DND-41 (cell line): ENCODE measurements at regions not wholly inside any gene's neighbourhood (a gene's known extent, or its start where the extent isn't known, plus 50 kb on each side); places are given as distances from the start of the nearest gene placed in this dataset.

Source experiments
- ATAC-seq: fragments of 200-7000 bp; cut with Tn5 transposase; 3 replicates; pipeline ENCODE4 v1.9.1; 2021; ENCODE audit warnings: low read depth; ENCODE audit not compliant: insufficient read depth
- DNase-seq: peaks from one replicate; pipeline ENCODE4 v3.0.0-alpha.2; 2020
- H2AFZ ChIP-seq: 2 replicates; pipeline ENCODE4 v1.6.0; 2012; ENCODE audit warnings: low read depth, low read length
- H3K27ac ChIP-seq: 2 replicates; pipeline ENCODE4 v1.5.1; 2012; ENCODE audit warnings: low read length, inconsistent platforms
- H3K27me3 ChIP-seq: fragments of 200-600 bp; sonication (generic); 2 replicates; pipeline ENCODE4 v1.6.0; 2012; ENCODE audit warnings: low read length, mild to moderate bottlenecking, inconsistent platforms; ENCODE audit not compliant: insufficient read depth, poor library complexity
- H3K36me3 ChIP-seq: 2 replicates; pipeline ENCODE4 v1.5.1; 2012; ENCODE audit warnings: low read length, inconsistent platforms; ENCODE audit not compliant: insufficient read depth
- H3K4me1 ChIP-seq: 2 replicates; pipeline ENCODE4 v1.5.1; 2012; ENCODE audit warnings: mild to moderate bottlenecking, low read length; ENCODE audit not compliant: insufficient read depth
- H3K4me2 ChIP-seq: 2 replicates; pipeline ENCODE4 v1.6.0; 2012; ENCODE audit warnings: mild to moderate bottlenecking, moderate library complexity, low read length, inconsistent platforms; ENCODE audit not compliant: insufficient read depth
- H3K4me3 ChIP-seq, 2 experiments: fragments of 200-600 bp in 1 of 2; shearing (Covaris generic) in 1 of 2; 2 replicates each; pipeline ENCODE4 v1.5.1; 2012 to 2016; ENCODE audit warnings: inconsistent platforms in 2 of 2, low read length in 2 of 2, mild to moderate bottlenecking in 2 of 2, low read depth in 1 of 2, moderate library complexity in 1 of 2
- H3K79me2 ChIP-seq: 2 replicates; pipeline ENCODE4 v1.6.0; 2012; ENCODE audit warnings: low read length, inconsistent platforms; ENCODE audit not compliant: insufficient read depth
- H3K9ac ChIP-seq: 2 replicates; pipeline ENCODE4 v1.6.0; 2012; ENCODE audit warnings: low read depth, mild to moderate bottlenecking, inconsistent platforms, low read length, moderate library complexity
- H3K9me3 ChIP-seq: 2 replicates; pipeline ENCODE4 v1.5.1; 2012; ENCODE audit warnings: low read length, moderate library complexity, mild to moderate bottlenecking, inconsistent platforms; ENCODE audit not compliant: insufficient read depth, severe bottlenecking
- H4K20me1 ChIP-seq: 2 replicates; pipeline ENCODE4 v1.6.0; 2012; ENCODE audit warnings: low read length; ENCODE audit not compliant: insufficient read depth
- EZH2 ChIP-seq: IDR thresholded peaks from 3 replicates; pipeline ENCODE4 v1.6.1; 2012; ENCODE audit warnings: borderline replicate concordance, low read depth, mild to moderate bottlenecking, moderate library complexity, low read length, inconsistent platforms; ENCODE audit not compliant: severe bottlenecking
- TF ChIP-seq, protein P1 (sequence below): IDR thresholded peaks from 2 replicates; pipeline ENCODE4 v1.5.1; 2012; ENCODE audit warnings: borderline replicate concordance, low read length, moderate library complexity, mild to moderate bottlenecking; ENCODE audit not compliant: poor library complexity, severe bottlenecking; ENCODE audit errors: extremely low read depth

DNA sequence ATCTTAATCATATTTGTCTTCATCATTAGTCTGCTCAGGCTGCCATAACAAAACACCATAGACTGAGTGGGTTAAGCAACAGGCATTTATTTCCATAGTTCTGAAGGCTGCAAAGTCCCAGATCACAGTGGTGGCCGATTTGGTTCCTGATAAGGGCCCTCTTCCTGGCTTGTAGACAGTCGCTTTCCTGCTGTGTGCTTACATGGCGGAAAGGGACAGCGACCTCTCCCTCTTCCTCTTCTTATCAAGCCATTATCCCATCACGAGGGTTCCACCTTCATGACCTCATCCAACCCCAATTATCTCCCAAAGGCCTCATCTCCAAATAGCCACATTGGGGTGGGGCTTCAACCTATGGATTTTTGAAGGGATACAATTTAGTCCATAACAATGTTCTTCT is 84.0 kb downstream of the LYZL1 start:
- Histone ChIP-seq H2AFZ (no peak overlapping the region), H3K9me3 (no peaks in the 10 kb centered on the region), H3K4me2 (no peak overlapping the region), H4K20me1 (no peaks in the 10 kb centered on the region), H3K79me2 (no peaks in the 10 kb centered on the region), H3K27me3 (peaks cover 3% of the 10 kb centered on the region), H3K9ac (no peak overlapping the region), H3K36me3 (no peaks in the 10 kb centered on the region), H3K27ac (no peak overlapping the region), H3K4me3 (no peak overlapping the region), H3K4me1 (no peaks in the 10 kb centered on the region)
- DNase-seq (no peak), ATAC-seq (no peak)
- no peak for TF ChIP-seq EZH2
- TF ChIP-seq, protein P1, sequence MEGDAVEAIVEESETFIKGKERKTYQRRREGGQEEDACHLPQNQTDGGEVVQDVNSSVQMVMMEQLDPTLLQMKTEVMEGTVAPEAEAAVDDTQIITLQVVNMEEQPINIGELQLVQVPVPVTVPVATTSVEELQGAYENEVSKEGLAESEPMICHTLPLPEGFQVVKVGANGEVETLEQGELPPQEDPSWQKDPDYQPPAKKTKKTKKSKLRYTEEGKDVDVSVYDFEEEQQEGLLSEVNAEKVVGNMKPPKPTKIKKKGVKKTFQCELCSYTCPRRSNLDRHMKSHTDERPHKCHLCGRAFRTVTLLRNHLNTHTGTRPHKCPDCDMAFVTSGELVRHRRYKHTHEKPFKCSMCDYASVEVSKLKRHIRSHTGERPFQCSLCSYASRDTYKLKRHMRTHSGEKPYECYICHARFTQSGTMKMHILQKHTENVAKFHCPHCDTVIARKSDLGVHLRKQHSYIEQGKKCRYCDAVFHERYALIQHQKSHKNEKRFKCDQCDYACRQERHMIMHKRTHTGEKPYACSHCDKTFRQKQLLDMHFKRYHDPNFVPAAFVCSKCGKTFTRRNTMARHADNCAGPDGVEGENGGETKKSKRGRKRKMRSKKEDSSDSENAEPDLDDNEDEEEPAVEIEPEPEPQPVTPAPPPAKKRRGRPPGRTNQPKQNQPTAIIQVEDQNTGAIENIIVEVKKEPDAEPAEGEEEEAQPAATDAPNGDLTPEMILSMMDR = no peak

DNA sequence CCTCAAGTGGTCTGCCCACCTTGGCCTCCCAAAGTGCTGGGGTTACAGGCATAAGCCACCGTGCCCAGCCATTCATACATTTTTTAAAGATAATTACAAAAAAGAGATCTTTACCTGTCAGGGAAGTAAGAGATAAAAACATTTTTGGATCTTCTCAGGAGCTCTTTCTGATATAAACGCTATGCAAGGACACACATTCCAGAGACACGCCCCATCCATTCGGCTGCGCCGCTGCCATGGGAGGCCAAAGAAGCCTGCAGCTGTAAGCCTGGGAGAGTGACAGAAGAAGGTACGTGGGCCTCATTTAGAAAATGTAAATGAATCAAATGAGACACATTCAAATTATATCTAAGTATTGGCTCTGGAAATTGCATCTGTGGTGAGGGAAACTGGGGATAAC is 85.3 kb downstream of the LYZL1 start:
- H3K9me3 ChIP-seq = no peaks in the 10 kb centered on the region
- H3K27me3 ChIP-seq = peaks cover 3% of the 10 kb centered on the region
- no peaks in the 10 kb centered on the region for H3K79me2 ChIP-seq
- H4K20me1 ChIP-seq = no peaks in the 10 kb centered on the region
- H3K4me1 ChIP-seq = peaks cover 10% of the 10 kb centered on the region
- no peak overlapping the region for H3K4me3 ChIP-seq
- DNase-seq (no peak), ATAC-seq (no peak)
- H3K9ac ChIP-seq = no peak overlapping the region
- no peak overlapping the region for H3K27ac ChIP-seq
- H3K36me3 ChIP-seq = no peaks in the 10 kb centered on the region
- no peak for TF ChIP-seq EZH2
- TF ChIP-seq, protein P1 = no peak
- no peak overlapping the region for H3K4me2 ChIP-seq
- no peak overlapping the region for H2AFZ ChIP-seq

DNA sequence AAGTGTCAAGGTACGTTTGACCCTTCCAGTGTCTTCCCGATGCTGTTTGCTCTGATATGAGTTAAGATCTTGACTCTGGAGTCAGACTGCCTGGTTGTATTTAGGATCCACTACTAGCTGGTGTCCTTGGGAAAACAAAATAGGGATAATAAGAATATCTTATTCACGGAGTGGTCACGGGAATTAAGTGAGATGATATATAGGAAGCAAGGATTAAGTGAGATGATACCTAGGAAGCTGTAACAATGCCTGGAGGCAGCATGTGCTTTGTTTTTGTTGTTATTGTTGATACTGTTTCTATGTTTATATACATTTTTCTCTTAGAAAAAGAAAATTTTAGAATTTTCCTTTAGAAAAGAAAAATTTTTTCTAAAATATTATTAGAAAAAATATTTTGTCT is 87.0 kb downstream of the LYZL1 start:
- no peak overlapping the region for H3K27ac ChIP-seq
- no peaks in the 10 kb centered on the region for H3K9me3 ChIP-seq
- H2AFZ ChIP-seq = no peak overlapping the region
- ATAC-seq = no peak
- H3K4me3 ChIP-seq = no peak overlapping the region
- H4K20me1 ChIP-seq = no peaks in the 10 kb centered on the region
- H3K4me2 ChIP-seq = no peak overlapping the region
- peaks cover 26% of the 10 kb centered on the region for H3K4me1 ChIP-seq
- H3K36me3 ChIP-seq = no peaks in the 10 kb centered on the region
- H3K79me2 ChIP-seq = no peaks in the 10 kb centered on the region
- TF ChIP-seq EZH2 = no peak
- TF ChIP-seq, protein P1 = no peak
- peaks cover 1% of the 10 kb centered on the region for H3K27me3 ChIP-seq
- no peak for DNase-seq
- no peak overlapping the region for H3K9ac ChIP-seq

DNA sequence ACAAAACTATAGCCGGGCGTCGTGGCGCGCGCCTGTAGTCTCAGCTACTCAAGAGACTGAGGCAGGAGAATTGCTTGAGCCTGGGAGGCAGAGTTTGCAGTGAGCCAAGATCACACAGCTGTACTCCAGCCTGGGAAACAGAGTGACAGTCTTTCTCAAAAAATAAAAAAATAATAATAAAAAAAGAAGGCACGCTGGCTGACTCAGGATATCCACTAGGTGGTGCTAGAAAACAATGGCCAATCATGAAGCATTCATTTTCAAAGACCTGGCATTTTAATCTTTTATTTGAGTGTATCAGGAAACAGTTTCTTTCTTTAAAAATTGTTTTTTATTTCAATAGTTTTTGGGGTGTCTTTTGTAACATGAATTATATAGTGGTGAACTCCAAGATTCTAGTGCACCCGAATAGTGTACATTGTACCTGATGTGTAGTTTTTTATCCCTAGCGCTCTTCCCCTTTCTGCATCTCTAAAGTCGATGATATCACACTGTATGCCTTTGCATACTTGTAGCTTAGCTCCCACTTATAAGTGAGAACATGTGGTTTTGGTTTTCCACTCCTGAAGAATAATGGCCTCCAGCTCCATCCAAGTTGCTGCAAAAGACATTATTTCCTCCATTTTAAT is 88.6 kb downstream of the LYZL1 start:
- no peak overlapping the region for H3K4me2 ChIP-seq
- H2AFZ ChIP-seq = no peak overlapping the region
- H3K27me3 ChIP-seq = no peaks in the 10 kb centered on the region
- TF ChIP-seq EZH2 = no peak
- TF ChIP-seq, protein P1 = peak; percentile 73
- no peaks in the 10 kb centered on the region for H3K79me2 ChIP-seq
- no peak overlapping the region for H3K9ac ChIP-seq
- no peak overlapping the region for H3K4me3 ChIP-seq
- H3K9me3 ChIP-seq = no peaks in the 10 kb centered on the region
- ATAC-seq (0 out of 3 replicates have a peak, but pooled peaks have one; percentile 39), DNase-seq (peak; percentile 26)
- H3K27ac ChIP-seq = no peak overlapping the region
- H3K36me3 ChIP-seq = no peaks in the 10 kb centered on the region
- no peaks in the 10 kb centered on the region for H4K20me1 ChIP-seq
- H3K4me1 ChIP-seq = peaks cover 26% of the 10 kb centered on the region
